Heart left ventricle (tissue), 16 donors: ENCODE measurements at regions not wholly inside any gene's neighbourhood (a gene's known extent, or its start where the extent isn't known, plus 50 kb on each side); places are given as distances from the start of the nearest gene placed in this dataset.

Source experiments
- ATAC-seq, 4 donors: fragments of 200-7000 bp; cut with Tn5 transposase; one replicate each; pipeline ENCODE4 v1.9.1; 2020 to 2022; ENCODE audit warnings: moderate library complexity in 4 of 4, mild to moderate bottlenecking in 3 of 4, moderate number of reproducible peaks in 1 of 4
- DNase-seq, 5 donors: peaks; one replicate each; pipeline ENCODE4 v3.0.0-alpha.2; 2020
- H3K27ac ChIP-seq, 12 donors: fragments of 200-600 bp; sonication (generic) in 4 of 12; one replicate each; pipeline versions ENCODE4 v1.5.0 to v1.8.0; 2016 to 2022; ENCODE audit warnings: mild to moderate bottlenecking in 2 of 12
- H3K27me3 ChIP-seq, 9 donors: fragments of 200-600 bp; sonication (generic) in 2 of 9; one replicate each; pipeline versions ENCODE4 v1.5.1 to v1.8.0; 2016 to 2022; ENCODE audit warnings: mild to moderate bottlenecking in 3 of 9
- H3K36me3 ChIP-seq, 9 donors: fragments of 200-600 bp; sonication (generic) in 2 of 9; one replicate each; pipeline versions ENCODE4 v1.5.0 to v1.8.0; 2018 to 2022; ENCODE audit warnings: mild to moderate bottlenecking in 2 of 9
- H3K4me1 ChIP-seq, 12 donors: fragments of 200-600 bp; sonication (generic) in 4 of 12; one replicate each; pipeline versions ENCODE4 v1.5.0 to v1.8.0; 2016 to 2022; ENCODE audit warnings: mild to moderate bottlenecking in 3 of 12
- H3K4me3 ChIP-seq, 12 donors: fragments of 200-600 bp; sonication (generic) in 4 of 12; one replicate each; pipeline versions ENCODE4 v1.5.0 to v1.8.0; 2017 to 2022; ENCODE audit warnings: mild to moderate bottlenecking in 9 of 12, moderate library complexity in 4 of 12
- H3K9me3 ChIP-seq, 12 donors: fragments of 200-600 bp; sonication (generic) in 4 of 12; one replicate each; pipeline versions ENCODE4 v1.5.0 to v1.8.0; 2016 to 2022; ENCODE audit warnings: mild to moderate bottlenecking in 1 of 12
- POLR2A ChIP-seq, 2 donors: fragments of 450-650 bp; IDR thresholded peaks; one replicate each; pipeline ENCODE4 v1.6.1; 2017; ENCODE audit warnings: antibody characterized with exemption in 2 of 2, mild to moderate bottlenecking in 2 of 2, moderate library complexity in 2 of 2
- WGBS, 4 donors: extraction: QIAGEN DNeasy Blood & Tissue Kit in 2 of 4; methylation state at CpG; one replicate each; pipeline versions ENCODE4 v1.1.5 to v1.1.7; 2013 to 2018; 5-methylcytosine and 5-hydroxymethylcytosine counted together
- intact Hi-C, 10 donors: fragments of 100-400 bp; cut with DNase I; formaldehyde crosslinking; loops; one replicate each; pipeline versions ENCODE4 v1.11.1 to v1.14.2; 2022
- TF ChIP-seq, protein P1 (sequence below), 12 donors: fragments of 200-600 bp; sonication (generic) in 4 of 12; IDR thresholded peaks; one replicate each; pipeline versions ENCODE4 v1.5.0 to v1.8.0; 2018 to 2022; ENCODE audit warnings: antibody characterized with exemption in 12 of 12, mild to moderate bottlenecking in 5 of 12
- donor health status: ischemic (EF 13 %, LVEDD 7.1; RV severe dilation, severe dysfunction).
- donor health status: healthy with polysubstance abuse.
- donor health status: DM: no; HTN: yes; CAD: no.
- donor health status: DM: no; HTN: no; CAD: no.
- donor health status: ischemic (EF 25% LVEDD 6.9; RV normal size, moderate dysfunction).
- donor health status: ischemic (EF 25% LVEDD 5.7; RV mildly dilated, moderate dysfunction).
- donor health status: healthy.
- donor health status: DM: yes; HTN: yes; CAD: no.
- donor health status: ischemic (EF 35%, LVEDD 5.7; RV mildly dilated, moderate dysfunction).
- donor health status: nonischemic (EF 11% LVEDD 7.7; RV severe dilation, severe dysfunction).
- donor health status: DM: yes; HTN: yes; CAD: no.
- donor health status: PGD.
- donor health status: ischemic (EF 29% LVEDD 5.4; RV normal size, mild dysfunction).
- donor health status: nonischemic (EF 23%, LVEDD 6.1; RV moderate dilation, normal function).

DNA sequence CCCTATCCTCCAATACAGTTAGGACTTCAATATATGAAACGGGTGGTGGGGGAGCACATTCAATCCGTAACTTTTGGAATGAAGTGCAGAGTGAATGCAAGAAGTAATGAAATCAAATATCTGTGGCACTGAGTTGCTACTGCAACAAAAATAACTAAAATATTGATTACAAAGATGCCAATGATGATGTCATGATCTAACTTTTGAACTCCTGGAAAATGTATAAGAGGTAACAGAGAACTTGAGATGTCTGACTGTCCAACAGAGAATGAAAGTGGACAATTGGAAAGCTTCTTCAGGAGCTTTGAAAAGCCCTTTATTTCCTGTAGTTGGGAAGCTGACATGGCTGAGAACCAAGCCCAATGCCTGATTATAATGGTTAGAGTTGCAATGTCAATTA is 279.9 kb downstream of the ZBBX start:
- no peak for TF ChIP-seq POLR2A (IDR thresholded peaks at IDR 0.05)
- TF ChIP-seq, protein P1, sequence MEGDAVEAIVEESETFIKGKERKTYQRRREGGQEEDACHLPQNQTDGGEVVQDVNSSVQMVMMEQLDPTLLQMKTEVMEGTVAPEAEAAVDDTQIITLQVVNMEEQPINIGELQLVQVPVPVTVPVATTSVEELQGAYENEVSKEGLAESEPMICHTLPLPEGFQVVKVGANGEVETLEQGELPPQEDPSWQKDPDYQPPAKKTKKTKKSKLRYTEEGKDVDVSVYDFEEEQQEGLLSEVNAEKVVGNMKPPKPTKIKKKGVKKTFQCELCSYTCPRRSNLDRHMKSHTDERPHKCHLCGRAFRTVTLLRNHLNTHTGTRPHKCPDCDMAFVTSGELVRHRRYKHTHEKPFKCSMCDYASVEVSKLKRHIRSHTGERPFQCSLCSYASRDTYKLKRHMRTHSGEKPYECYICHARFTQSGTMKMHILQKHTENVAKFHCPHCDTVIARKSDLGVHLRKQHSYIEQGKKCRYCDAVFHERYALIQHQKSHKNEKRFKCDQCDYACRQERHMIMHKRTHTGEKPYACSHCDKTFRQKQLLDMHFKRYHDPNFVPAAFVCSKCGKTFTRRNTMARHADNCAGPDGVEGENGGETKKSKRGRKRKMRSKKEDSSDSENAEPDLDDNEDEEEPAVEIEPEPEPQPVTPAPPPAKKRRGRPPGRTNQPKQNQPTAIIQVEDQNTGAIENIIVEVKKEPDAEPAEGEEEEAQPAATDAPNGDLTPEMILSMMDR (IDR thresholded peaks at IDR 0.05): no peak
- no peak overlapping the region for H3K27ac ChIP-seq
- no peaks in the 10 kb centered on the region for H3K9me3 ChIP-seq
- intact Hi-C loops: loop anchor here in 1 of 10 donors (5.0 kb wide), 1 partner anchor 252 kb away; no protein-coding TSS in a partner anchor
- no peaks in the 10 kb centered on the region for H3K4me1 ChIP-seq
- H3K36me3 ChIP-seq: no peaks in the 10 kb centered on the region
- DNase-seq (no peak), ATAC-seq (no peak)
- WGBS, 4 donors: 91 to 100% (median 93%) methylated on average over 2 of the region's 2 CpGs
- H3K4me3 ChIP-seq: no peak overlapping the region
- no peaks in the 10 kb centered on the region for H3K27me3 ChIP-seq

DNA sequence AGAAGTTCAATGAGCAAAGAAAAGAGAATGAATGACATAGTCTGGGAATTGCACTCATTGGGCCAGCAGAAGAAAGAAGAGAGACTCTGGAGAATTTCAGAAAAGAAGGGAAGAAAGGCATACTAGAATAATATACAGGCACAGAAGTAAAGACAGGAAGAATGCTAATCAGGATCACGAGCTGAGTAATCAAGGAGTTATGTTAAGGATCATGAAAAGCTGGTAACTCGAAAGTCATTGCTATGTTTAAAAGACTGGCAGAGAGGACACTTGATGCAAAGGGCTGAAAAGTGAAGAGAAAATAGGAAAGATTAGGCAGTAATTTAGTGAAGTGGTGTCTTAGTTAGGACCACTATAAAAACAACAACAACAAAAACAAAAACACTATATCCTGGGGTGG is 284.1 kb downstream of the ZBBX start:
- H3K4me1 ChIP-seq: no peaks in the 10 kb centered on the region
- TF ChIP-seq POLR2A (IDR thresholded peaks at IDR 0.05): no peak
- TF ChIP-seq, protein P1 (IDR thresholded peaks at IDR 0.05): no peak
- 39 to 52% (median 44%) methylated on average over 2 of the region's 2 CpGs for WGBS, 4 donors
- DNase-seq (no peak), ATAC-seq (no peak)
- H3K4me3 ChIP-seq: no peak overlapping the region
- intact Hi-C loops: no loop called here
- H3K9me3 ChIP-seq: no peaks in the 10 kb centered on the region
- no peaks in the 10 kb centered on the region for H3K27me3 ChIP-seq
- H3K27ac ChIP-seq: no peak overlapping the region
- H3K36me3 ChIP-seq: no peaks in the 10 kb centered on the region

DNA sequence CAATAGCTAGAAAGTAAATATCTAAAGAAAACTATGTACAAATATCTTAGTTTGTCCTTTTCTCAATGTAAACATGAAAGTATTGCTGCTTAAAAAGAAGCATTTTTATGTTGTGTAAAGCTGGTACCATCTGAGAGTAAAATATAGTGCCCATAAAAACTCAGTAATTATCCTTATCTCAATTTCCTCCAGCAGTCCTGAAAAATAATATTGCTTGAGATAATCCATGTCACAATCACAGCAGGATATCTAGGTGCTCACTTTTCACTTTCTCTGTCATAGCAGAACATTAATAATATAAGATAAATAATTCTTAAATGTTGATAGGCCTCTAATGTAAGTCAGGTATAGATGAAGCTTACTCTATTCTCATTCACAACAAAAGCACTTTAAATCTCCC is 285.5 kb downstream of the ZBBX start:
- H3K27ac ChIP-seq: no peak overlapping the region
- no peak for DNase-seq
- H3K27me3 ChIP-seq: no peaks in the 10 kb centered on the region
- no peaks in the 10 kb centered on the region for H3K36me3 ChIP-seq
- no peak for ATAC-seq
- TF ChIP-seq, protein P1 (IDR thresholded peaks at IDR 0.05): no peak
- TF ChIP-seq POLR2A (IDR thresholded peaks at IDR 0.05): no peak
- no peaks in the 10 kb centered on the region for H3K9me3 ChIP-seq
- intact Hi-C loops: no loop called here
- no peaks in the 10 kb centered on the region for H3K4me1 ChIP-seq
- H3K4me3 ChIP-seq: no peak overlapping the region

DNA sequence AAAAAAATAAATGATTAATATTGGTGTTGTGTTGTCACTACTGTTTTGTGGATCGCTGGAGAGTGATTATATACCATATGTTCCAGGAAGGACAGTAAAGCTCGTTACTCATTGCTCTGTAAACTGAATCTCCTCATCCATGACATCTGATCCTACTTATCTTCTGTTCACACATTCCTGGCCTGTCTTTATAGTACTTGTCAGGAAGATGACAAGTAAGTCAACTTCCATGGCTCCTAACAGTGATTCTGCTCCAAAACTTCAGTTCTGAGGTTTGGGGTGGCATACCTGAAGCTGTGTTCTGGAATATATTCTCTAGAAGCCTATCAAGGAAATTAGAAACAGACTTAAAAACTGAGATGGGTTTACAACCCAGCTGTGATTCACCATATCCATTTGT is 288.9 kb downstream of the ZBBX start:
- Histone ChIP-seq H3K4me3 (no peak overlapping the region), H3K36me3 (no peaks in the 10 kb centered on the region), H3K27me3 (no peaks in the 10 kb centered on the region), H3K9me3 (no peaks in the 10 kb centered on the region), H3K4me1 (no peaks in the 10 kb centered on the region), H3K27ac (no peak overlapping the region)
- no peak for ATAC-seq
- WGBS, 4 donors: 27 to 43% (median 31%) methylated on average over 2 of the region's 2 CpGs
- intact Hi-C loops: no loop called here
- DNase-seq: no peak
- no peak for TF ChIP-seq POLR2A (IDR thresholded peaks at IDR 0.05)
- TF ChIP-seq, protein P1 (IDR thresholded peaks at IDR 0.05): no peak
